Renal pelvis (tissue), 1 donor: ENCODE measurements at regions not wholly inside any gene's neighbourhood (a gene's known extent, or its start where the extent isn't known, plus 50 kb on each side); places are given as distances from the start of the nearest gene placed in this dataset.
"Not testable (repeated sequence)": the region's sequence is repeated elsewhere in the genome, so short reads cannot be mapped to it uniquely, and the experiment has no call there.

Experiments used
- DNase-seq: peaks from one replicate; pipeline ENCODE4 v3.0.0-alpha.2; 2013

- DNase-seq, result not testable (repeated sequence)
Observed at GRCh38 chr1:221997012-221997411, 255.1 kb upstream of the DUSP10 start.

GRCh38 chr1:221994939-221995338, 253.1 kb upstream of the DUSP10 start:
- DNase-seq, result no peak

- no peak for DNase-seq
Observed at GRCh38 chr1:221994274-221994698, 252.4 kb upstream of the DUSP10 start.

GRCh38 chr1:221993444-221993948, 251.6 kb upstream of the DUSP10 start:
- no peak for DNase-seq

- no peak for DNase-seq
Observed at GRCh38 chr1:221992427-221992826, 250.5 kb upstream of the DUSP10 start.

- no peak for DNase-seq
Observed at GRCh38 chr1:221991221-221991620, 249.3 kb upstream of the DUSP10 start.

- no peak for DNase-seq
Observed at GRCh38 chr1:221989741-221990140, 247.9 kb upstream of the DUSP10 start.

- no peak for DNase-seq
Observed at GRCh38 chr1:221988829-221989228, 246.9 kb upstream of the DUSP10 start.

GRCh38 chr1:221987860-221988520, 246.1 kb upstream of the DUSP10 start:
- DNase-seq, result no peak

GRCh38 chr1:221983444-221983843, 241.6 kb upstream of the DUSP10 start:
- DNase-seq, result no peak

GRCh38 chr1:221981461-221981860, 239.6 kb upstream of the DUSP10 start:
- DNase-seq, result no peak

GRCh38 chr1:221979444-221980032, 237.6 kb upstream of the DUSP10 start:
- no peak for DNase-seq

- not testable (repeated sequence) for DNase-seq
Observed at GRCh38 chr1:221978631-221979334, 236.9 kb upstream of the DUSP10 start.

- not testable (repeated sequence) for DNase-seq
Observed at GRCh38 chr1:221973787-221974186, 231.9 kb upstream of the DUSP10 start.

- no peak for DNase-seq
Observed at GRCh38 chr1:221972276-221973235, 230.7 kb upstream of the DUSP10 start.

GRCh38 chr1:221971035-221971434, 229.1 kb upstream of the DUSP10 start:
- DNase-seq, result not testable (repeated sequence)

GRCh38 chr1:221969298-221969858, 227.5 kb upstream of the DUSP10 start:
- not testable (repeated sequence) for DNase-seq

GRCh38 chr1:221967538-221967937, 225.6 kb upstream of the DUSP10 start:
- DNase-seq, result not testable (repeated sequence)

- not testable (repeated sequence) for DNase-seq
Observed at GRCh38 chr1:221966888-221967287, 225.0 kb upstream of the DUSP10 start.

- not testable (repeated sequence) for DNase-seq
Observed at GRCh38 chr1:221965891-221966290, 224.0 kb upstream of the DUSP10 start.

GRCh38 chr1:221965252-221965651, 223.4 kb upstream of the DUSP10 start:
- no peak for DNase-seq
